Liver (tissue), 3 donors: ENCODE measurements at regions not wholly inside any gene's neighbourhood (a gene's known extent, or its start where the extent isn't known, plus 50 kb on each side); places are given as distances from the start of the nearest gene placed in this dataset.

Source experiments
- CTCF ChIP-seq: fragments of 150-350 bp; IDR thresholded peaks from 2 replicates; pipeline ENCODE4 v1.5.1; 2017; ENCODE audit warnings: improper control_type of control experiment, low read depth, low read length; ENCODE audit not compliant: missing input control
- EGR1 ChIP-seq, 2 donors: IDR thresholded peaks; 2 replicates each; pipeline ENCODE4 v1.6.1; 2016 to 2018; ENCODE audit warnings: antibody characterized with exemption in 2 of 2, low read depth in 2 of 2
- GABPA ChIP-seq, 2 donors: IDR thresholded peaks in 1 of 2; conservative IDR thresholded peaks in 1 of 2; 2 replicates each; pipeline ENCODE4 v1.6.1; 2016; ENCODE audit warnings: antibody characterized with exemption in 2 of 2, mild to moderate bottlenecking in 1 of 2, moderate library complexity in 1 of 2
- HNF4A ChIP-seq, 2 donors: conservative IDR thresholded peaks; 2 replicates each; pipeline ENCODE4 v1.6.1; 2016; ENCODE audit warnings: antibody characterized with exemption in 2 of 2, mild to moderate bottlenecking in 2 of 2
- JUND ChIP-seq, 2 donors: IDR thresholded peaks; 2 replicates each; pipeline ENCODE4 v1.6.1; 2016; ENCODE audit warnings: antibody characterized with exemption in 2 of 2
- REST ChIP-seq: IDR thresholded peaks from 2 replicates; pipeline ENCODE4 v1.6.1; 2016; ENCODE audit warnings: antibody characterized with exemption, mild to moderate bottlenecking
- SP1 ChIP-seq: IDR thresholded peaks from 2 replicates; pipeline ENCODE4 v1.6.1; 2018; ENCODE audit warnings: antibody characterized with exemption, mild to moderate bottlenecking
- TAF1 ChIP-seq: conservative IDR thresholded peaks from 2 replicates; pipeline ENCODE4 v1.6.1; 2016; ENCODE audit warnings: antibody characterized with exemption, mild to moderate bottlenecking
- YY1 ChIP-seq: IDR thresholded peaks from 2 replicates; pipeline ENCODE4 v1.6.1; 2016; ENCODE audit warnings: antibody characterized with exemption, mild to moderate bottlenecking
- TF ChIP-seq, protein P1 (sequence below): IDR thresholded peaks from 2 replicates; pipeline ENCODE4 v1.6.1; 2016; ENCODE audit warnings: antibody characterized with exemption
- TF ChIP-seq, protein P2 (sequence below): IDR thresholded peaks from 2 replicates; pipeline ENCODE4 v1.6.1; 2016; ENCODE audit warnings: antibody characterized with exemption
- TF ChIP-seq, protein P3 (sequence below): IDR thresholded peaks from 2 replicates; pipeline ENCODE4 v1.6.1; 2016; ENCODE audit warnings: antibody characterized with exemption
- donor health status: healthy.
- donor health status: healthy.

DNA sequence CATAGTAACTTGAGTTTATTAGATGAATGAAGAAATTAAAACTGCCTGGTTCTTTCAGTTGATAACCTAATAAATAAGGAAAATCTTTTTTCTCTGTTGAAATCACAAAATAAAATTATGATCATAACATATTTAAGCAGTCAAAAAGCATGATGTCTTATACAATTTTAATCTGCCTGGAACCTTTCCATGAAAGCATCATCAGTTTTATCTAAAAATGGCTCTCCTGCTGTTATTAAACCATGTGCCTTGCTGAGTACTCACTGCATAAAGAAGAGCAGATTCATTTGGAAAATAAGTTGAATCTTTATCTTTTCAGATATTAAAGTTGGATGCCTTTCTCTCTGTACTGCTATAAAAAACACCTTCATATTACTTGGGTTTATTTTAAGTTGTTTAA lies 148.8 kb downstream of the SLC24A2 start:
- TF ChIP-seq SP1 (no peak), JUND (IDR thresholded peaks at IDR 0.05) (no peak), CTCF (no peak), YY1 (no peak), REST (no peak), EGR1 (IDR thresholded peaks at IDR 0.05; ENCODE audit: low read depth in 2 of 2) (no peak), TAF1 (no peak), HNF4A (conservative IDR thresholded peaks at IDR 0.05) (no peak), GABPA (IDR thresholded peaks at IDR 0.05 in 1 of 2, conservative IDR thresholded peaks at IDR 0.05 in 1 of 2) (no peak)
- TF ChIP-seq, protein P1, sequence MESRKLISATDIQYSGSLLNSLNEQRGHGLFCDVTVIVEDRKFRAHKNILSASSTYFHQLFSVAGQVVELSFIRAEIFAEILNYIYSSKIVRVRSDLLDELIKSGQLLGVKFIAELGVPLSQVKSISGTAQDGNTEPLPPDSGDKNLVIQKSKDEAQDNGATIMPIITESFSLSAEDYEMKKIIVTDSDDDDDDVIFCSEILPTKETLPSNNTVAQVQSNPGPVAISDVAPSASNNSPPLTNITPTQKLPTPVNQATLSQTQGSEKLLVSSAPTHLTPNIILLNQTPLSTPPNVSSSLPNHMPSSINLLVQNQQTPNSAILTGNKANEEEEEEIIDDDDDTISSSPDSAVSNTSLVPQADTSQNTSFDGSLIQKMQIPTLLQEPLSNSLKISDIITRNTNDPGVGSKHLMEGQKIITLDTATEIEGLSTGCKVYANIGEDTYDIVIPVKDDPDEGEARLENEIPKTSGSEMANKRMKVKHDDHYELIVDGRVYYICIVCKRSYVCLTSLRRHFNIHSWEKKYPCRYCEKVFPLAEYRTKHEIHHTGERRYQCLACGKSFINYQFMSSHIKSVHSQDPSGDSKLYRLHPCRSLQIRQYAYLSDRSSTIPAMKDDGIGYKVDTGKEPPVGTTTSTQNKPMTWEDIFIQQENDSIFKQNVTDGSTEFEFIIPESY, result no peak
- TF ChIP-seq, protein P2, sequence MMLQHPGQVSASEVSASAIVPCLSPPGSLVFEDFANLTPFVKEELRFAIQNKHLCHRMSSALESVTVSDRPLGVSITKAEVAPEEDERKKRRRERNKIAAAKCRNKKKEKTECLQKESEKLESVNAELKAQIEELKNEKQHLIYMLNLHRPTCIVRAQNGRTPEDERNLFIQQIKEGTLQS, result no peak
- TF ChIP-seq, protein P3, sequence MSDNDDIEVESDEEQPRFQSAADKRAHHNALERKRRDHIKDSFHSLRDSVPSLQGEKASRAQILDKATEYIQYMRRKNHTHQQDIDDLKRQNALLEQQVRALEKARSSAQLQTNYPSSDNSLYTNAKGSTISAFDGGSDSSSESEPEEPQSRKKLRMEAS, result no peak
